ENCODE measurements at regions not wholly inside any gene's neighbourhood (a gene's known extent, or its start where the extent isn't known, plus 50 kb on each side); places are given as distances from the start of the nearest gene placed in this dataset.

GRCh38 chr9:74282526-74283253, 214.4 kb upstream of the RORB start:
- TF ChIP-seq CTCF (conservative IDR thresholded peaks at IDR 0.05; ENCODE audit: low read depth in 2 of 2) (no peak), REST (IDR thresholded peaks at IDR 0.05; ENCODE audit: unreplicated experiment) (no peak), CREB1 (CRISPR knock-in tag; IDR thresholded peaks at IDR 0.05; ENCODE audit: low read depth) (no peak), EZH2 (IDR thresholded peaks at IDR 0.05; ENCODE audit: low read depth, unreplicated experiment) (no peak), EZH2phosphoT487 (IDR thresholded peaks at IDR 0.05; ENCODE audit: unreplicated experiment) (no peak), ZNF462 (CRISPR knock-in tag; IDR thresholded peaks at IDR 0.05) (no peak), ETS1 (IDR thresholded peaks at IDR 0.05) (no peak), POLR2AphosphoS5 (IDR thresholded peaks at IDR 0.05; ENCODE audit: low read depth) (no peak), JUNB (IDR thresholded peaks at IDR 0.05; ENCODE audit: unreplicated experiment) (no peak), ZNF331 (CRISPR knock-in tag; IDR thresholded peaks at IDR 0.05; ENCODE audit: low read depth) (no peak), ZNF114 (CRISPR knock-in tag; IDR thresholded peaks at IDR 0.05) (no peak), STAT1 (IDR thresholded peaks at IDR 0.05; ENCODE audit: unreplicated experiment) (no peak)
